HG03442 (cell line): ENCODE measurements at regions not wholly inside any gene's neighbourhood (a gene's known extent, or its start where the extent isn't known, plus 50 kb on each side); places are given as distances from the start of the nearest gene placed in this dataset.
A peak's percentile ranks its signal among the peaks of the same experiment; 100 is the strongest.

Source experiments
- ATAC-seq: cut with Tn5 transposase; IDR thresholded peaks from one replicate; pipeline ENCODE4 v1.9.1; 2021; ENCODE audit warnings: mild to moderate bottlenecking, moderate library complexity; ENCODE audit not compliant: unreplicated experiment

DNA sequence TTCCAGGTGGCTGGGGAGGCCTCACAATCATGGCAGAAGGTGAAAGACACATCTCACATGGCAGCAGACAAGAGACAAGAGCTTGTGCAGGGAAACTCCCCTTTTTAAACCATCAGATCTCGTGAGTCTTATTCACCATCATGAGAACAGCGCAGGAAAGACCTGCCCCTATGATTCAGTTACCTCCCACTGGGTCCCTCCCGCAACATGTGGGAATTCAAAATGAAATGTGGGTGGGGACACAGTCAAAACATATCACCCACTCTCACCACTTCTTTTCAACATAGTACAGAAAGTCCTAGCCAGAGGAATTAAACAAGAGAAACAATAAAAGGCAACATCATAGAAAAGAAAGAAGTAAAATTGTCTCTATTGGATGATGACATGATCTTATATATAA is 223.4 kb upstream of the SLC24A2 start:
- no peak for ATAC-seq

GRCh38 chr9:20009606-20010005 is 220.8 kb upstream of the SLC24A2 start:
- no peak for ATAC-seq

GRCh38 chr9:20002011-20002410 is 213.2 kb upstream of the SLC24A2 start:
- no peak for ATAC-seq

GRCh38 chr9:20001058-20001457 is 212.2 kb upstream of the SLC24A2 start:
- no peak for ATAC-seq

- ATAC-seq, result peak; percentile 90
Observed at GRCh38 chr9:19999491-20000057, 210.7 kb upstream of the SLC24A2 start.

DNA sequence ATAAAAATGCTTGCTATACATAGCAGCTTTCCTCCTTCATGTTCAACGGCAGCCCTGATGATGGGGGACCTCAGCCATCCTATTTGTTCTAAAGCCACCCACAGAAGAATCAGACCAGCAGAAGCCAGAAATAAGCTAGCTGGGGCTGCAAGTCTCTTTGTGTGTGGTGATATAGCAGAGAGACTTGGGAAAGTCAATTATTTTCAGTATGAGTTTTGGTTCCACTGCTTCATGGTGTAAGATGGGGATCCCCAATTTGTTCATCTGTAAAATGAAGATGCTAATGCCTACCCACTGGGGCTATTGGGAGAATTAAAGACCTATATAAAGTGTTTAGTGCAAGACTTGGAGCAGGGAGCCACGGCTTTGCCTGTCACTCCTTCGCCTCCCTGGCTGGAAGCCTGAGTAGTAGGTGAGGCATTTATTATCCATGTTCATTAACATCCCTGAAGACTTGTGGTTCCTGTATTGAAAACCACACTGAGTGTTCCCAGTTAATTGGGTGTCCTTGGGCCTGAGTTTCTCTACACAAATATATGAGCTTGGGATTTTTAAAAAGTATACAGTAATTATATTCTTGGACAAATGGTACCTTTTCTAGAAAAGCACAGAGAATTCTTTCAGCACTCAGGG is 210.1 kb upstream of the SLC24A2 start:
- peak; percentile 32 for ATAC-seq

- ATAC-seq, result no peak
Observed at GRCh38 chr9:19998153-19998552, 209.3 kb upstream of the SLC24A2 start.

GRCh38 chr9:19995619-19996018 is 206.8 kb upstream of the SLC24A2 start:
- ATAC-seq, result no peak

DNA sequence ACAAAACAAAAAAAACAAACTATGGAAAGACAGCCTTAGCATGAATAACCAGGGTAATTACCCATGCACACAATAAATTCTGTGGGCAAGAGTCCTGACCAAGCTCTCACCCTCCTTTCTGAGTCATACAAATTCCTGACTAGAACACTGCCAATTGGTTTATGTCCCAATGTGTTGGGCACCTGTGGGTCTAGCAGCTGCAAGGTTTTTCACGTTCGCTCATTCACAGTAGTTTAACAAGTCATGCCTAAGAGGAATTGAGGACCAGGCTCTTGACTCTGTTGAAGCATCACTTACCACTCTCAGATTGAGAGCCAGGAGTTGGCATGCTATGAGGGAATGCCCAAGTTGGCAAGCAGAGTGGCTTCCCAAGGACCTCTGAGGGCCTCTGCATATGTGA is 205.5 kb upstream of the SLC24A2 start:
- ATAC-seq, result no peak

- no peak for ATAC-seq
Observed at GRCh38 chr9:19992556-19992955, 203.7 kb upstream of the SLC24A2 start.

GRCh38 chr9:19989213-19989612 is 200.4 kb upstream of the SLC24A2 start:
- no peak for ATAC-seq

GRCh38 chr9:19988281-19988680 is 199.4 kb upstream of the SLC24A2 start:
- ATAC-seq, result no peak

DNA sequence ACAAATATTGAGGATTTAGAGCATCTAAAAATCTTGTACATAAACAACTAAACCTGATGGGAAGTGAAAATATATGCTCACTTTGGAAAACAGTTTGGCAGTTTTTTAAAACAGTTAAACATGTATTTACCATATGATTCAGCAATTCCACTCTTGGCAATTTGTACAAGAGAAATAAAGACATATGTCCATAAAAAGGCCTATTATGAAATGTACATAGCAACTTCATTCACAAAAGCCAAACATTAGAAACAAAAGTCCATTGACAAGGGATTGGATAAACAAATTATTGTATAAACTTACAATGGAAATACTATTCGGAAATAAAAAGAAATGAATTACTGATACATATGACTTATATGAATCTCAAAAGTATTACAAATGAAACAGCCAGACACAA is 196.2 kb upstream of the SLC24A2 start:
- ATAC-seq, result no peak

DNA sequence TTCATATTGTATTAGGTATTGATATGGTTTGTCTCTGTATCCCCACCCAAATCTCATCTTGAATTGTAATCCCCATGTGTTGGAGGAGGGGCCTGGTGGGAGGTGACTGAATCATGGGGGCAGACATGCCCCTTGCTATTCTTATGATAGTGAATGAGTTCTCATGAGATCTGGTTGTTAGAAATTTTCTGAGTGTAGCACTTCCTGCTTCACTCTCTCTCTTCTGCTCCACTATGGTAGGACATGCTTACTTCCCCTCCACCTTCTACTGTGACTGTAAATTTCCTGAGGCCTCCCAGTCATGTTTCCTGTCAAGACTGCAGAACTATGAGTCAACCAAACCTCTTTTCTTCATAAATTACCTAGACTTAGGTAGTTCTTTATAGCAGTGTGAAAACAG is 187.4 kb upstream of the SLC24A2 start:
- ATAC-seq, result no peak

- ATAC-seq, result no peak
Observed at GRCh38 chr9:19975499-19975898, 186.7 kb upstream of the SLC24A2 start.

- ATAC-seq, result no peak
Observed at GRCh38 chr9:19969721-19970120, 180.9 kb upstream of the SLC24A2 start.

DNA sequence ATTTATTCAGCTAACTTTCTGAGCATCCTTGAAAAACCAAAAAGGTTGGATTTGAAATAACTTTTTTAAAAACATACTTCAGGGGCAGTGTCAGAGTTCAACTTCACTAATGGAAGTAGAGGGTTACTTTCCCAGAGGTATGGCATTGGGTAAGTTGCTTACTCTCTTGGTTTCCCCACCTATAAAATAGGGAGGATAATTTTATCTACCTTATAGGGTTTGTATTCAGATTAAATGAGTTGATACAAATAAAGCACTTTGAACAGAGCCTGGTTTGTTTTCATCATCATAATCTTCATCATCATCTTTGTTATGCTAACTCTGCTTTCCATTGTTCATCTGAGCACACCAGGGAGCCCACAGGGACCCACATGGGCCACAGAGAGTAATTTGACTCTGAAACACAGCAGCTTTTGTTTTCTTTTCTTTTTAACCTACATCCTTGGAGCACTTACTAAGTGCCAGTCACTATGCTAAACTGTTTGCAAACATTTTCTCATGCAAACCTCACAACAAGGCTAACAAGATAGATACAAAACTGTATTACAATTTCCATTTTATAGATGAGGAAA is 179.1 kb upstream of the SLC24A2 start:
- no peak for ATAC-seq

GRCh38 chr9:19967216-19967887 is 178.5 kb upstream of the SLC24A2 start:
- ATAC-seq, result no peak

DNA sequence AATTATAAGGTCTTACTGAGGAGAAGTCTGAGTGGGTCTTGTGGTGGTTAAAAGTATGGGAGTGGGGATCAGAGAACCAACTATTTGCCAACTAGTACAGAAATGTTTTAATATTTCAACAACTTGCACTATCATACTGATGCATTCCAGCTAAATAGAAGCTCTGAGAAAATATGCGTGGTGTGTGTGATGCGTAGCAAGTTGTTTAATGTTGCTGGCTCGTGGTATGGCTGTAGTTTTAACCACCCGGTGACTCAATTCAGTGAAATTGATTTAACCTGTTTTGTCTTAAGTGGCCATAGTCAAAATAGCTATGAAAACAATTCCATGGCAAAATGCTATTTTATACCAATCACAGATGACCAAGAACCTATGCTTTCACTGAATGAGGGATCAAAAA is 176.5 kb upstream of the SLC24A2 start:
- ATAC-seq, result no peak

GRCh38 chr9:19947996-19948395 is 159.2 kb upstream of the SLC24A2 start:
- ATAC-seq, result no peak

DNA sequence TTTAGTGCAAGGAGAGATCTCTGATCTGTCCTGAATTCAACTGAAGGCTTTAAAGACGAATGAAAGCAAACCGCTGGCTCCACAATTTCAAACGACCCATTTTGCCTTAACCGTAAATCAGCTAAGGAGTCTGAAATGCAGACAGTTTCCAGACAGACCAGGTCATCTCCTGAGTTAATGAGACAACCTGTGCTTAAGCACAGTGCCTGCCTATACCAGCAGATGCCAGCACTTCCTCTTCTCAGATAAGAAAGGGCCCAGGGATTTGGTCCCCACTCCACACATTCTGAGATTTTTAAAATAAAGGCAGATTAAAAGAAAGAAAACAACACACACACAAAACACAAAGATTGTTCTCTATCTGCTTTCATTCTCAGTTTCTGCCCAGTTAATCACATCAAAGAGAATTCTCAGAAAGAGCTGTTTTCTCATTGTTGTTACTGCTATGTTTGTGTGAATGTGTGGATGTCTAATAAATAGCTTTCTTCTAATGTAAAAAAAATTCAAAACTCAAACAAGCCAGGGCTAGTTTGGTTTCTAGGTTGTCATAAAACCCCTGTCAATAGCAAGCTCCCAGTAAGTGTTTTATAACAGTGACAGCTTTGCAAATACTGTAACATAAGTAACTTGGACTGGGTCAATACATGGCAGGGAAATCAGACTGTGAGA is 157.7 kb upstream of the SLC24A2 start:
- ATAC-seq, result no peak

DNA sequence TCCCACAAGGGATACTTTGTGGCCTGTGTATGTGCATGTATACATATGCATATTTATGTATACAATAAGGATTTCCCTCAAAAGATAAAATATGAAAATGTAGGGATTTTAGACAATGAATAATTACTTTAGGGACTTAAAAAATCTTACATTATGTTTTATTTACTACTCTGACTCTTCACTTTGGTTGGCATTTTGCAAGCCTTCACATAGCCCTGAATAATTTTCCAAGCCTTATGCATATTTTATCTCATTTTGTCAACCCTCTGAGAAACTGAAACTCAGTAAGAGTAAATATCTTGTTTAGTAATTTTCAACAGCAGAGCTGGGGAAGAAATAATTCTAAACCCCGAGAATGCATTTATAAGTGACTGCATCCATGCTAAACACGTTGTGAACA is 153.0 kb upstream of the SLC24A2 start:
- no peak for ATAC-seq
